AG09319 (cell line): ENCODE measurements at regions not wholly inside any gene's neighbourhood (a gene's known extent, or its start where the extent isn't known, plus 50 kb on each side); places are given as distances from the start of the nearest gene placed in this dataset.

ENCODE experiments used
- DNase-seq: peaks from one replicate; pipeline ENCODE4 v3.0.0-alpha.2; 2010; ENCODE audit warnings: low read depth; ENCODE audit errors: extremely low read depth
- TF ChIP-seq, protein P1 (sequence below): IDR thresholded peaks from 2 replicates; pipeline ENCODE4 v1.5.1; 2011; ENCODE audit warnings: low read depth, mild to moderate bottlenecking, inconsistent platforms, low read length, moderate library complexity

DNA sequence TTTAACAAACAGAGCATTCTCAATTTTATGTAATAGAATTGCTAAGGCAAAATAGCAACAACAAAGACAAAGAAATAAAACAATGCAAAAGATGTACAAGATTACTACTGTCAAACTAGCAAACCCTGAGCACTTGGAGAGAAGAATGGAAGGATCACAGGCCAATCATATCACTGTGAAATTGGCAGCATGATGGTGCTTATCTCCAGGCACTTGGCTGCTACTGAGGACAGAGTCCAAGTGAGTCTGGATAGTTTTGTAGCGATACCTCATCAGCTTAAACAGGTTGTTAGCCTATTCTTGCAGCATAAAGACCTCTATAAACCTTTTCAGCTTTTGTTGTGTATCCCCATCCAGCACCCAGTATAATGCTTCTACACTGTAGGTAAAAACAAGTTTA is 117.7 kb downstream of the C4orf33 start:
- DNase-seq = no peak
- TF ChIP-seq, protein P1, sequence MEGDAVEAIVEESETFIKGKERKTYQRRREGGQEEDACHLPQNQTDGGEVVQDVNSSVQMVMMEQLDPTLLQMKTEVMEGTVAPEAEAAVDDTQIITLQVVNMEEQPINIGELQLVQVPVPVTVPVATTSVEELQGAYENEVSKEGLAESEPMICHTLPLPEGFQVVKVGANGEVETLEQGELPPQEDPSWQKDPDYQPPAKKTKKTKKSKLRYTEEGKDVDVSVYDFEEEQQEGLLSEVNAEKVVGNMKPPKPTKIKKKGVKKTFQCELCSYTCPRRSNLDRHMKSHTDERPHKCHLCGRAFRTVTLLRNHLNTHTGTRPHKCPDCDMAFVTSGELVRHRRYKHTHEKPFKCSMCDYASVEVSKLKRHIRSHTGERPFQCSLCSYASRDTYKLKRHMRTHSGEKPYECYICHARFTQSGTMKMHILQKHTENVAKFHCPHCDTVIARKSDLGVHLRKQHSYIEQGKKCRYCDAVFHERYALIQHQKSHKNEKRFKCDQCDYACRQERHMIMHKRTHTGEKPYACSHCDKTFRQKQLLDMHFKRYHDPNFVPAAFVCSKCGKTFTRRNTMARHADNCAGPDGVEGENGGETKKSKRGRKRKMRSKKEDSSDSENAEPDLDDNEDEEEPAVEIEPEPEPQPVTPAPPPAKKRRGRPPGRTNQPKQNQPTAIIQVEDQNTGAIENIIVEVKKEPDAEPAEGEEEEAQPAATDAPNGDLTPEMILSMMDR = no peak

DNA sequence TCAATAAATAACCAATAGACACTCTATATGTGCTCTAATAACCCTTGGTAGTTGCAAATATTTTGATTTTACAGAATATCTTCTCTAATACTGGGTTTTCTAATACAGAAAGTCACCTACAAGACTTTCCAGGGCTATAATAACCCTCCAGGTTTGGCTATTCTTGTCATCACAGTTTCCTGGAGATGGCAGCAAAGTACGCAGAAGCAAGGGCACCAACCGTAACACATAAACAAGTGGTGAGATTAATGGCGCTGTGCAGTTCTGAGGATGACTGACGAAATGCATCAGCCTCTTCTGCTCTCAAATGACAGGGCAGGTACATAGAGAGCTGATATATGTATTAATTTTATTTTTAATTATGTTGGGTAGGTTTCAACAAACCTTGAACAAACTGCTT is 122.4 kb downstream of the C4orf33 start:
- TF ChIP-seq, protein P1 = no peak
- DNase-seq = no peak

DNA sequence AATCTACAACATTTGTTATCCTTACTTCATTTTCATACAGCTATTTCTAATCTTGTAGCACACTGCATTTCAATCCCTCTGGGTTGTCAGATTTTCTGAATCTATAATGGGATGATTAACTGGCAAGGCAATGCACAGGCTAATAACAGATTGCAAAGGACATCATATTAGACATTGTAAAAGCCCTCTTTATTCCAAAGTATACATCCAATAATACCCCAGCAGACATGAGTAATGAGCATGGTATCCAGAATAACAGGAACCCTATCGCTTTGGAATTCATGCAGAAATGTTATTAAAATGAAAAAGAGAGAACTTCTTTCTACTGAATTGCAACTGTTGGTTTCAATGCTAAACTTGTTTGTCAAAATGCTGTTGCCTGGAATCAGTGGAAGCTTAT is 122.9 kb downstream of the C4orf33 start:
- TF ChIP-seq, protein P1 = no peak
- no peak for DNase-seq

DNA sequence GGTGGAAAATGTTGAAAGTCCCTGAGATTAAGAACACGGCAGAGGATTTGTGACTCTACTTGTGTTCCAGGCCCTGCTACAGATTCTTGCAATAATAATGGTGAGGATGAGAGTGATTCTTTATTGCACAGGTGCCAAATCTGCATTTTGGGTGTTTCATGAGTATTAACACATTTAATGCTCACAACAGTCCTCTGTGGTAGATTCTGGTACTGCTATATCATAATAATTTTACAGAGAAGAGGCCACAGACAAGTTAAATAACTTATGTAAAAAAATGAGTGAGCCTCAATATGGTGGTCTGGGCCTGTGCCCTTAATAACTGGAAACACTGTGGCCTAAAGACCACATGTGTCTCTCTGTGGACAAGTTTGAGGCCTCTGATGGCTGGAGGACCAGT is 124.3 kb downstream of the C4orf33 start:
- no peak for DNase-seq
- TF ChIP-seq, protein P1 = no peak

DNA sequence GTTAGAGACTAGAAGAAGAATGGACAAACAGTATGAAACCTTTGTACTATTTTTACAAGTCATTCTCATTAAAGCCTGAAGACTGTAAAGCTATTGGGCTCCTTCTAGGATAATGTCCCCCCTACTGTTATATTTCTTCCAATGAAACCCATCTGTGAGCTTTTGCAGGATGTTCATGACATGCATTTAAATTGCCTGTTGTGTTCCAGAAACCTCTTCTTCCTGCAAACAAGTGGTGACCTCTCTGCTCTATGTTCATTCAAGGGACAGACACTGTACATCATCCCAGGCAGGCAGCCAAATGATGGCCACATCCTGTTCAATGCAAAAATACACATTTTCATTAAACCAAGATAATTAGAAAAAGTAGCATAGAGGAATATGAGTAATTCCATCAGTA is 128.0 kb downstream of the C4orf33 start:
- TF ChIP-seq, protein P1 = no peak

DNA sequence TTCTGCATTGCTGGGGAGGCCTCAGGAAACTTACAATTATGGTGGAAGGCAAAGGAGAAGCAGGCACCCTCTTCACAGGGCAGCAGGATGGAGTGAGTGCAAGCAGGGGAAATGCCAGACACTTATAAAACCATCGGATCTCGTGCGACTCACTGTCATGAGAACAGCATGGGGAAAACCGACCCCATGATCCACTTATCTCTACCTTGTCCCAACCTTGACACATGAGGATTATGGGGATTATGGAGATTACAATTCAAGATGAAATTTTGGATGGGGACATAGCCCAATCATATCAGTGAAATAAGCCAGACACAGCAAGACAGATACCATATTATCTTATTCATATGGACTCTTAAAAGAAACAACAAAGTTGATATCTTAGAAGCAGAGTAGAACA is 134.9 kb downstream of the C4orf33 start:
- DNase-seq = no peak
- TF ChIP-seq, protein P1 = no peak

More for the DNA sequence above, 128.0 kb downstream of the C4orf33 start:
- DNase-seq = no peak

DNA sequence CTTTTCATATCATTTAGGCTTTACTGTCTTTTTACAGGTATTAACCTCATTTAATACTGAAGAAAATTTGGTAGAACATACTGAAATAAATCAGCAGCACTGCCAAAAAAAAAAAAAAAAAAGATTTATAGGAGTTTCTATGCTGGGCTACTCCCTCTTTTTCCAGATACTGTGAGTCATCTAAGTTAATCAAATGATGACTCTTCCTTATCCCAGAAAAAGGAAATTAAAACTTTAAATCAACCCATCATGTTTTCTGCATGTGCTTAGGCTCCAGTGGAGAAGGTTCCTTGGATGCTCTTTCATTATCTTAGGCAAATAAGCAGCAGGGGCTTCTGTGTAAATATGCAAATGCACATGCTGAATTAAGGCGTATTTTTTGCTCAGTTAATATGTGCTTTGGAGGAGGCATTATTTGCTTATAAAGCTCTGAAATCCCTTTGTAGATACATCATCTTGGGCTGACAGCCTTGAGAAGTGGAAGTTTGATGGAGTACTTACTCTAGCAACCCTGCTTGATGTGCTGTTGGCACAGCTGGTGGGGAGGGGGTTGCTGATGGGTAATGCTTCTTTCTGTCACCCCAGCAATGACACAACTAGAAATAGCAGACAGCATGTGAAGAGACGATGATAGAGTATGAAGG is 136.1 kb downstream of the C4orf33 start:
- TF ChIP-seq, protein P1 = no peak
- DNase-seq = no peak
